Astrocyte (in vitro differentiated cells and primary cell): ENCODE measurements at regions not wholly inside any gene's neighbourhood (a gene's known extent, or its start where the extent isn't known, plus 50 kb on each side); places are given as distances from the start of the nearest gene placed in this dataset.

Experiments used
- CTCF ChIP-seq: IDR thresholded peaks from 2 replicates; pipeline ENCODE4 v1.5.1; 2011; ENCODE audit warnings: low read depth, mild to moderate bottlenecking, inconsistent platforms, low read length, moderate library complexity; ENCODE audit not compliant: insufficient read depth
- EZH2 ChIP-seq: IDR thresholded peaks from 2 replicates; pipeline ENCODE4 v1.6.1; 2012; ENCODE audit warnings: mild to moderate bottlenecking, low read length, inconsistent platforms; ENCODE audit not compliant: insufficient read depth

- no peak for TF ChIP-seq CTCF
- TF ChIP-seq EZH2 = no peak
These were observed 144.8 kb downstream of the UFM1 start for GRCh38 chr13:38494445-38494844.
